Spleen (tissue), 11 donors: ENCODE measurements at regions not wholly inside any gene's neighbourhood (a gene's known extent, or its start where the extent isn't known, plus 50 kb on each side); places are given as distances from the start of the nearest gene placed in this dataset.

Experiments
- DNase-seq: peaks from one replicate; pipeline ENCODE4 v3.0.0-alpha.2; 2020
- H3K27ac ChIP-seq, 8 donors: fragments of 200-600 bp; sonication (generic) in 7 of 8; 1 replicate in 4 of 8; 2 replicates in 4 of 8; pipeline versions ENCODE4 v1.5.0 to v1.8.0; 2016 to 2021; ENCODE audit warnings: inconsistent platforms in 4 of 8, mild to moderate bottlenecking in 4 of 8, moderate library complexity in 1 of 8
- H3K27me3 ChIP-seq, 7 donors: fragments of 200-600 bp; sonication (generic) in 6 of 7; replicated peaks in 1 of 7; 1 replicate in 4 of 7; 2 replicates in 3 of 7; pipeline versions ENCODE4 v1.5.0 to v1.8.0; 2016 to 2021; ENCODE audit warnings: inconsistent platforms in 3 of 7, mild to moderate bottlenecking in 1 of 7
- H3K36me3 ChIP-seq, 6 donors: fragments of 200-600 bp; sonication (generic) in 5 of 6; 1 replicate in 4 of 6; 2 replicates in 2 of 6; pipeline versions ENCODE4 v1.5.0 to v1.8.0; 2016 to 2021; ENCODE audit warnings: inconsistent platforms in 2 of 6
- H3K4me1 ChIP-seq, 6 donors: fragments of 200-600 bp; sonication (generic) in 5 of 6; 1 replicate in 3 of 6; 2 replicates in 3 of 6; pipeline versions ENCODE4 v1.5.0 to v1.8.0; 2016 to 2021; ENCODE audit warnings: inconsistent platforms in 3 of 6
- H3K4me3 ChIP-seq, 8 donors: fragments of 200-600 bp; sonication (generic) in 7 of 8; 1 replicate in 4 of 8; 2 replicates in 4 of 8; pipeline versions ENCODE4 v1.5.0 to v1.8.0; 2016 to 2021; ENCODE audit warnings: inconsistent platforms in 4 of 8, mild to moderate bottlenecking in 4 of 8, moderate library complexity in 2 of 8
- H3K9me3 ChIP-seq, 8 donors: fragments of 200-600 bp; sonication (generic) in 7 of 8; 1 replicate in 4 of 8; 2 replicates in 4 of 8; pipeline versions ENCODE4 v1.5.0 to v1.8.0; 2016 to 2021; ENCODE audit warnings: inconsistent platforms in 4 of 8
- POLR2A ChIP-seq, 3 donors: fragments of 450-650 bp; IDR thresholded peaks; one replicate each; pipeline ENCODE4 v1.5.1; 2017; ENCODE audit warnings: antibody characterized with exemption in 3 of 3, mild to moderate bottlenecking in 1 of 3
- POLR2AphosphoS5 ChIP-seq, 3 donors: sonication (generic); formaldehyde crosslinking; IDR thresholded peaks; one replicate each; pipeline ENCODE4 v1.5.1; 2017; ENCODE audit warnings: antibody characterized with exemption in 3 of 3
- WGBS, 5 donors: extraction: QIAGEN DNeasy Blood & Tissue Kit in 3 of 5; methylation state at CpG; one replicate each; pipeline versions ENCODE4 v1.1.5 to v1.1.7; 2013 to 2018; 5-methylcytosine and 5-hydroxymethylcytosine counted together
- intact Hi-C: fragments of 100-400 bp; cut with DNase I; formaldehyde crosslinking; loops from one replicate; pipeline ENCODE4 v1.15.0; 2023; ENCODE audit warnings: low total_unique reads
- small RNA-seq, 4 donors: library from RNA; depleted of rRNA; stranded (forward); fragments of <200 nt; gene quantifications; one replicate each; pipeline ENCODE3, GENCODE V24; 2016
- TF ChIP-seq, protein P1 (sequence below), 11 experiments: fragments of 200-600 bp in 7 of 11; fragments of 450-650 bp in 4 of 11; sonication (generic) in 4 of 11; IDR thresholded peaks in 8 of 11; conservative IDR thresholded peaks in 3 of 11; 1 replicate in 7 of 11; 2 replicates in 4 of 11; pipeline versions ENCODE4 v1.4.0 to v1.8.0; 2016 to 2021; ENCODE audit warnings: antibody characterized with exemption in 11 of 11, inconsistent platforms in 4 of 11, mild to moderate bottlenecking in 1 of 11
- donor health status: healthy with polysubstance abuse.
- donor health status: DM: no; HTN: no; CAD: no; lungs with moderate emphysema.
- donor health status: DM: no; HTN: no; CAD: no.
- donor health status: Bipolar disorder and iron deficiency.
- donor health status: healthy.
- donor health status: DM: no; HTN: no; CAD: no.
- donor health status: DM: yes; HTN: yes; CAD: no.

- no peak for DNase-seq
- intact Hi-C loops = no loop called here
- H3K27ac ChIP-seq = no peak overlapping the region
- TF ChIP-seq POLR2AphosphoS5 (IDR thresholded peaks at IDR 0.05) = no peak
- TF ChIP-seq POLR2A (IDR thresholded peaks at IDR 0.05) = no peak
- TF ChIP-seq, protein P1, sequence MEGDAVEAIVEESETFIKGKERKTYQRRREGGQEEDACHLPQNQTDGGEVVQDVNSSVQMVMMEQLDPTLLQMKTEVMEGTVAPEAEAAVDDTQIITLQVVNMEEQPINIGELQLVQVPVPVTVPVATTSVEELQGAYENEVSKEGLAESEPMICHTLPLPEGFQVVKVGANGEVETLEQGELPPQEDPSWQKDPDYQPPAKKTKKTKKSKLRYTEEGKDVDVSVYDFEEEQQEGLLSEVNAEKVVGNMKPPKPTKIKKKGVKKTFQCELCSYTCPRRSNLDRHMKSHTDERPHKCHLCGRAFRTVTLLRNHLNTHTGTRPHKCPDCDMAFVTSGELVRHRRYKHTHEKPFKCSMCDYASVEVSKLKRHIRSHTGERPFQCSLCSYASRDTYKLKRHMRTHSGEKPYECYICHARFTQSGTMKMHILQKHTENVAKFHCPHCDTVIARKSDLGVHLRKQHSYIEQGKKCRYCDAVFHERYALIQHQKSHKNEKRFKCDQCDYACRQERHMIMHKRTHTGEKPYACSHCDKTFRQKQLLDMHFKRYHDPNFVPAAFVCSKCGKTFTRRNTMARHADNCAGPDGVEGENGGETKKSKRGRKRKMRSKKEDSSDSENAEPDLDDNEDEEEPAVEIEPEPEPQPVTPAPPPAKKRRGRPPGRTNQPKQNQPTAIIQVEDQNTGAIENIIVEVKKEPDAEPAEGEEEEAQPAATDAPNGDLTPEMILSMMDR (IDR thresholded peaks at IDR 0.05 in 8 of 11, conservative IDR thresholded peaks at IDR 0.05 in 3 of 11) = no peak
- H3K36me3 ChIP-seq = no peaks in the 10 kb centered on the region
- H3K4me3 ChIP-seq = no peak overlapping the region
- H3K9me3 ChIP-seq = no peaks in the 10 kb centered on the region
- WGBS, 5 donors = 91 to 97% (median 94%) methylated on average over 1 of the region's 1 CpG
- no peaks in the 10 kb centered on the region for H3K4me1 ChIP-seq
- H3K27me3 ChIP-seq = no peaks in the 10 kb centered on the region
Measured at GRCh38 chr5:37891832-37892231, 52.0 kb upstream of the GDNF start.

DNA sequence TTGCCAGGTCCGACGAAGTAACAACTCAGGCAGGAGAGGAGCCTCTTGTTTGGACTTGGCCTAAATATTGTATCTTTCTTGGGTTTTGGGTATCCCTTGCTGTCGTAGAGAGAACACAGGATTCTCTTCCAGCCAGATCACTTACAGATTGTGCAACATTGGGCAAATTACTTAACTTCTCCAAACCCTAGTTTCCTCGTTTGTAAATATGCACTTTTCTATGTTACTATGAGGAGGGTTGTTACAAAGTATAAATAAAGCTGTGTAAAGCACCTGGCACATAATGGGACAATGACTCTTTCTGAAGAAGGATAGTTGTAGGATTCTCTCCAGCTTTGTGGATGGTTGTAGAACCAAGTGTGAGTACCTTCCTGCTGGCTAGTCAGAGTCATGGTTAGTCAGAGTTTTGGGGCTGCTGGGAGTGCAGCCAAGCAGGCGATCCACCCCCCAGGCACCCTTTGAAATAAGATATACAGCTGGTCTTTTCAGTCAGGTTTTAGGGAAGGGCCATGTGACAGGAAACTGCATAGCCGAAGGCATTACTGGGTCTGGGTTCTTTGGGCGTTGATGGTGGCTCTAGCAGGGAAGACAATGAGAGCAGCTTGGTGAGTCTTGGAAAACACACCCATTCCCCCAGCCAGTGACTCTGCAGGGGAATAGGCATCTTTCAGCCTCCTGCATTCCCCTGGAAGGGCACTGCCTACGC, 49.9 kb upstream of the GDNF start:
- WGBS, 5 donors = 61 to 80% (median 68%) methylated on average over 8 of the region's 8 CpGs

More for the DNA sequence above, 49.9 kb upstream of the GDNF start:
- Histone ChIP-seq H3K4me3 (no peak overlapping the region), H3K27me3 (peaks cover 0 to 12% (median 0%) of the 10 kb centered on the region in 7 donors), H3K4me1 (no peaks in the 10 kb centered on the region), H3K9me3 (peaks cover 0 to 3% (median 0%) of the 10 kb centered on the region in 8 donors), H3K36me3 (no peaks in the 10 kb centered on the region), H3K27ac (no peak overlapping the region)
- intact Hi-C loops = no loop called here
- DNase-seq = no peak
- TF ChIP-seq POLR2A (IDR thresholded peaks at IDR 0.05) (no peak), POLR2AphosphoS5 (IDR thresholded peaks at IDR 0.05) (no peak)
- TF ChIP-seq, protein P1 (IDR thresholded peaks at IDR 0.05 in 8 of 11, conservative IDR thresholded peaks at IDR 0.05 in 3 of 11) = no peak

Small RNA genes lying in the stretch of these regions (small RNA-seq; reads per million reads assigned to genes)
- gene LINC02110 = 0 reads per million in 4 donors
